ENCODE measurements at regions not wholly inside any gene's neighbourhood (a gene's known extent, or its start where the extent isn't known, plus 50 kb on each side); places are given as distances from the start of the nearest gene placed in this dataset.

DNA sequence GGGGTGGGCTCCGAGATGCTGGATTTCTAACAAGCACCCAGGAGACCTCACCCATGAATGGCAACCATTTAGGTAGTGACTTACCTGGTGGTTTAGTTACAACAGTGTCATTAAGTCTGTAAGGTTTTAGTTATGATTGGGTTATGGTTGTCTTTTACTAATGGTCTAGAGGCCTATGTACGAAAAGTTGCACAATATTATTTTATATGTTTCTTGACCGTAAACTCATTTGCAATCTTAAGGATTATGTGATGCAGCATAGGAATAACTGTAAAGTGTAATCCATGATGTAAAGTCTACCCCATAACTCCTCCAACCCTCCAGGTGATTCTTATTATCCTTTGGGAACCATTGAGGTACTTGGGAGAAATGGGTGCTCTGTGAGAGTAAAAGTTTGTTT, 155.4 kb upstream of the ZEB2 start:
- TF ChIP-seq ZNF70 (CRISPR knock-in tag; IDR thresholded peaks at IDR 0.05) (no peak), ARNTL (CRISPR knock-in tag; IDR thresholded peaks at IDR 0.05; ENCODE audit: borderline replicate concordance, low read depth) (no peak), ESRRG (CRISPR knock-in tag; IDR thresholded peaks at IDR 0.05) (no peak), PPARA (CRISPR knock-in tag; IDR thresholded peaks at IDR 0.05; ENCODE audit: borderline replicate concordance) (no peak), ZNF8 (CRISPR knock-in tag; IDR thresholded peaks at IDR 0.05) (no peak), ZNF565 (CRISPR knock-in tag; conservative IDR thresholded peaks at IDR 0.05; ENCODE audit: low read depth) (no peak), RARB (CRISPR knock-in tag; IDR thresholded peaks at IDR 0.05) (no peak), ZFP30 (CRISPR knock-in tag; IDR thresholded peaks at IDR 0.05) (no peak), SNAI2 (CRISPR knock-in tag; IDR thresholded peaks at IDR 0.05) (no peak), ZC3H10 (CRISPR knock-in tag; IDR thresholded peaks at IDR 0.05) (no peak), CSDC2 (CRISPR knock-in tag; IDR thresholded peaks at IDR 0.05) (no peak), GLIS3 (CRISPR knock-in tag; IDR thresholded peaks at IDR 0.05) (no peak), PATZ1 (CRISPR knock-in tag; IDR thresholded peaks at IDR 0.05; ENCODE audit: borderline replicate concordance) (no peak), ZFP3 (CRISPR knock-in tag; IDR thresholded peaks at IDR 0.05) (no peak), ISL1 (CRISPR knock-in tag; IDR thresholded peaks at IDR 0.05) (no peak), OSR1 (CRISPR knock-in tag; IDR thresholded peaks at IDR 0.05) (no peak)
- TF ChIP-seq, protein P1, sequence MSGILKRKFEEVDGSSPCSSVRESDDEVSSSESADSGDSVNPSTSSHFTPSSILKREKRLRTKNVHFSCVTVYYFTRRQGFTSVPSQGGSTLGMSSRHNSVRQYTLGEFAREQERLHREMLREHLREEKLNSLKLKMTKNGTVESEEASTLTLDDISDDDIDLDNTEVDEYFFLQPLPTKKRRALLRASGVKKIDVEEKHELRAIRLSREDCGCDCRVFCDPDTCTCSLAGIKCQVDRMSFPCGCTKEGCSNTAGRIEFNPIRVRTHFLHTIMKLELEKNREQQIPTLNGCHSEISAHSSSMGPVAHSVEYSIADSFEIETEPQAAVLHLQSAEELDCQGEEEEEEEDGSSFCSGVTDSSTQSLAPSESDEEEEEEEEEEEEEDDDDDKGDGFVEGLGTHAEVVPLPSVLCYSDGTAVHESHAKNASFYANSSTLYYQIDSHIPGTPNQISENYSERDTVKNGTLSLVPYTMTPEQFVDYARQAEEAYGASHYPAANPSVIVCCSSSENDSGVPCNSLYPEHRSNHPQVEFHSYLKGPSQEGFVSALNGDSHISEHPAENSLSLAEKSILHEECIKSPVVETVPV (CRISPR knock-in tag; IDR thresholded peaks at IDR 0.05), result no peak
- TF ChIP-seq, protein P2, sequence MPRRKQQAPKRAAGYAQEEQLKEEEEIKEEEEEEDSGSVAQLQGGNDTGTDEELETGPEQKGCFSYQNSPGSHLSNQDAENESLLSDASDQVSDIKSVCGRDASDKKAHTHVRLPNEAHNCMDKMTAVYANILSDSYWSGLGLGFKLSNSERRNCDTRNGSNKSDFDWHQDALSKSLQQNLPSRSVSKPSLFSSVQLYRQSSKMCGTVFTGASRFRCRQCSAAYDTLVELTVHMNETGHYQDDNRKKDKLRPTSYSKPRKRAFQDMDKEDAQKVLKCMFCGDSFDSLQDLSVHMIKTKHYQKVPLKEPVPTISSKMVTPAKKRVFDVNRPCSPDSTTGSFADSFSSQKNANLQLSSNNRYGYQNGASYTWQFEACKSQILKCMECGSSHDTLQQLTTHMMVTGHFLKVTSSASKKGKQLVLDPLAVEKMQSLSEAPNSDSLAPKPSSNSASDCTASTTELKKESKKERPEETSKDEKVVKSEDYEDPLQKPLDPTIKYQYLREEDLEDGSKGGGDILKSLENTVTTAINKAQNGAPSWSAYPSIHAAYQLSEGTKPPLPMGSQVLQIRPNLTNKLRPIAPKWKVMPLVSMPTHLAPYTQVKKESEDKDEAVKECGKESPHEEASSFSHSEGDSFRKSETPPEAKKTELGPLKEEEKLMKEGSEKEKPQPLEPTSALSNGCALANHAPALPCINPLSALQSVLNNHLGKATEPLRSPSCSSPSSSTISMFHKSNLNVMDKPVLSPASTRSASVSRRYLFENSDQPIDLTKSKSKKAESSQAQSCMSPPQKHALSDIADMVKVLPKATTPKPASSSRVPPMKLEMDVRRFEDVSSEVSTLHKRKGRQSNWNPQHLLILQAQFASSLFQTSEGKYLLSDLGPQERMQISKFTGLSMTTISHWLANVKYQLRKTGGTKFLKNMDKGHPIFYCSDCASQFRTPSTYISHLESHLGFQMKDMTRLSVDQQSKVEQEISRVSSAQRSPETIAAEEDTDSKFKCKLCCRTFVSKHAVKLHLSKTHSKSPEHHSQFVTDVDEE (CRISPR knock-in tag; IDR thresholded peaks at IDR 0.05), result no peak
- TF ChIP-seq, protein P3, sequence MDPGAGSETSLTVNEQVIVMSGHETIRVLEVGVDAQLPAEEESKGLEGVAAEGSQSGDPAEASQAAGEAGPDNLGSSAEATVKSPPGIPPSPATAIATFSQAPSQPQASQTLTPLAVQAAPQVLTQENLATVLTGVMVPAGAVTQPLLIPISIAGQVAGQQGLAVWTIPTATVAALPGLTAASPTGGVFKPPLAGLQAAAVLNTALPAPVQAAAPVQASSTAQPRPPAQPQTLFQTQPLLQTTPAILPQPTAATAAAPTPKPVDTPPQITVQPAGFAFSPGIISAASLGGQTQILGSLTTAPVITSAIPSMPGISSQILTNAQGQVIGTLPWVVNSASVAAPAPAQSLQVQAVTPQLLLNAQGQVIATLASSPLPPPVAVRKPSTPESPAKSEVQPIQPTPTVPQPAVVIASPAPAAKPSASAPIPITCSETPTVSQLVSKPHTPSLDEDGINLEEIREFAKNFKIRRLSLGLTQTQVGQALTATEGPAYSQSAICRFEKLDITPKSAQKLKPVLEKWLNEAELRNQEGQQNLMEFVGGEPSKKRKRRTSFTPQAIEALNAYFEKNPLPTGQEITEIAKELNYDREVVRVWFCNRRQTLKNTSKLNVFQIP (CRISPR knock-in tag; IDR thresholded peaks at IDR 0.05; ENCODE audit: borderline replicate concordance, low read depth), result no peak
- TF ChIP-seq, protein P4, sequence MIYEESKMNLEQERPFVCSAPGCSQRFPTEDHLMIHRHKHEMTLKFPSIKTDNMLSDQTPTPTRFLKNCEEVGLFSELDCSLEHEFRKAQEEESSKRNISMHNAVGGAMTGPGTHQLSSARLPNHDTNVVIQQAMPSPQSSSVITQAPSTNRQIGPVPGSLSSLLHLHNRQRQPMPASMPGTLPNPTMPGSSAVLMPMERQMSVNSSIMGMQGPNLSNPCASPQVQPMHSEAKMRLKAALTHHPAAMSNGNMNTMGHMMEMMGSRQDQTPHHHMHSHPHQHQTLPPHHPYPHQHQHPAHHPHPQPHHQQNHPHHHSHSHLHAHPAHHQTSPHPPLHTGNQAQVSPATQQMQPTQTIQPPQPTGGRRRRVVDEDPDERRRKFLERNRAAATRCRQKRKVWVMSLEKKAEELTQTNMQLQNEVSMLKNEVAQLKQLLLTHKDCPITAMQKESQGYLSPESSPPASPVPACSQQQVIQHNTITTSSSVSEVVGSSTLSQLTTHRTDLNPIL (CRISPR knock-in tag; IDR thresholded peaks at IDR 0.05; ENCODE audit: low read depth), result no peak
- ATAC-seq, result no peak

- ATAC-seq, result no peak
- TF ChIP-seq ZFP3 (CRISPR knock-in tag; IDR thresholded peaks at IDR 0.05) (no peak), ARNTL (CRISPR knock-in tag; IDR thresholded peaks at IDR 0.05; ENCODE audit: borderline replicate concordance, low read depth) (no peak), RARB (CRISPR knock-in tag; IDR thresholded peaks at IDR 0.05) (no peak), ISL1 (CRISPR knock-in tag; IDR thresholded peaks at IDR 0.05) (no peak), PATZ1 (CRISPR knock-in tag; IDR thresholded peaks at IDR 0.05; ENCODE audit: borderline replicate concordance) (no peak), ZNF565 (CRISPR knock-in tag; conservative IDR thresholded peaks at IDR 0.05; ENCODE audit: low read depth) (no peak)
Measured at GRCh38 chr2:144674071-144674470, 154.2 kb upstream of the ZEB2 start.
